Trophoblast cell (in vitro differentiated cells and primary cell): ENCODE measurements at regions not wholly inside any gene's neighbourhood (a gene's known extent, or its start where the extent isn't known, plus 50 kb on each side); places are given as distances from the start of the nearest gene placed in this dataset.

ENCODE experiments used
- DNase-seq, 2 donors: peaks; one replicate each; pipeline ENCODE4 v3.0.0-alpha.2; 2016
- H2AFZ ChIP-seq: 2 replicates; pipeline ENCODE4 v1.6.1; 2013; ENCODE audit warnings: low read length, moderate library complexity, mild to moderate bottlenecking; ENCODE audit not compliant: insufficient read depth, poor library complexity
- H2AK5ac ChIP-seq: 2 replicates; pipeline ENCODE4 v1.6.1; 2013; ENCODE audit warnings: mild to moderate bottlenecking, low read length
- H2BK120ac ChIP-seq: 2 replicates; pipeline ENCODE4 v1.6.1; 2013; ENCODE audit warnings: low read length, mild to moderate bottlenecking, moderate library complexity; ENCODE audit not compliant: insufficient read depth, poor library complexity
- H2BK12ac ChIP-seq: 2 replicates; pipeline ENCODE4 v1.6.1; 2013; ENCODE audit warnings: mild to moderate bottlenecking, low read length, moderate library complexity
- H2BK5ac ChIP-seq: 2 replicates; pipeline ENCODE4 v1.6.1; 2013; ENCODE audit warnings: low read length, low read depth, moderate library complexity, mild to moderate bottlenecking; ENCODE audit not compliant: poor library complexity
- H3K14ac ChIP-seq: 2 replicates; pipeline ENCODE4 v1.6.1; 2013; ENCODE audit warnings: mild to moderate bottlenecking, low read length
- H3K18ac ChIP-seq: 2 replicates; pipeline ENCODE4 v1.6.1; 2013; ENCODE audit warnings: mild to moderate bottlenecking, low read length
- H3K23ac ChIP-seq: 2 replicates; pipeline ENCODE4 v1.6.1; 2013; ENCODE audit warnings: low read length
- H3K27ac ChIP-seq: 2 replicates; pipeline ENCODE4 v1.5.1; 2013; ENCODE audit warnings: low read depth, mild to moderate bottlenecking, inconsistent platforms, low read length, moderate library complexity
- H3K27me3 ChIP-seq: 2 replicates; pipeline ENCODE4 v1.6.1; 2013; ENCODE audit warnings: inconsistent platforms, mild to moderate bottlenecking, low read length, moderate library complexity; ENCODE audit not compliant: insufficient read depth
- H3K36me3 ChIP-seq, 2 experiments: 1 replicate in 1 of 2; 2 replicates in 1 of 2; pipeline ENCODE4 v1.6.1; 2013; ENCODE audit warnings: low read length in 2 of 2, mild to moderate bottlenecking in 2 of 2, moderate library complexity in 1 of 2; ENCODE audit not compliant: insufficient read depth in 2 of 2, control insufficient read depth in 1 of 2
- H3K4ac ChIP-seq: 2 replicates; pipeline ENCODE4 v1.6.1; 2013; ENCODE audit warnings: low read depth, mild to moderate bottlenecking, low read length, moderate library complexity
- H3K4me1 ChIP-seq, 2 experiments: 1 replicate in 1 of 2; 2 replicates in 1 of 2; pipeline ENCODE4 v1.6.1; 2013; ENCODE audit warnings: low read length in 2 of 2, mild to moderate bottlenecking in 2 of 2, moderate library complexity in 1 of 2; ENCODE audit not compliant: insufficient read depth in 2 of 2, control insufficient read depth in 1 of 2
- H3K4me2 ChIP-seq: 2 replicates; pipeline ENCODE4 v1.6.1; 2013; ENCODE audit warnings: inconsistent platforms, mild to moderate bottlenecking, low read length, moderate library complexity
- H3K4me3 ChIP-seq: 2 replicates; pipeline ENCODE4 v1.5.1; 2013; ENCODE audit warnings: mild to moderate bottlenecking, low read depth, low read length, inconsistent platforms
- H3K79me1 ChIP-seq: one replicate; pipeline ENCODE4 v1.6.1; 2013; ENCODE audit warnings: low read length
- H3K79me2 ChIP-seq: 2 replicates; pipeline ENCODE4 v1.6.1; 2013; ENCODE audit warnings: low read length, mild to moderate bottlenecking; ENCODE audit not compliant: control insufficient read depth, insufficient read depth, poor library complexity
- H3K9ac ChIP-seq: 2 replicates; pipeline ENCODE4 v1.6.1; 2013; ENCODE audit warnings: mild to moderate bottlenecking, low read length
- H3K9me3 ChIP-seq: 2 replicates; pipeline ENCODE4 v1.6.1; 2013; ENCODE audit warnings: low read depth, mild to moderate bottlenecking, control low read depth, inconsistent platforms, low read length; ENCODE audit not compliant: insufficient read depth
- H4K12ac ChIP-seq: 2 replicates; pipeline ENCODE4 v1.6.1; 2013; ENCODE audit warnings: low read depth, mild to moderate bottlenecking, low read length, moderate library complexity
- H4K8ac ChIP-seq: 2 replicates; pipeline ENCODE4 v1.6.1; 2013; ENCODE audit warnings: low read depth, mild to moderate bottlenecking, low read length, moderate library complexity
- H4K91ac ChIP-seq: one replicate; pipeline ENCODE4 v1.6.1; 2013; ENCODE audit warnings: low read depth, mild to moderate bottlenecking, low read length, moderate library complexity
- WGBS: extraction: QIAGEN DNeasy Blood & Tissue Kit; methylation state at CpG from one replicate; pipeline ENCODE4 v1.1.7; 2013; ENCODE audit warnings: missing lambda C conversion rate; ENCODE audit not compliant: insufficient read length, insufficient coverage; ENCODE audit errors: extremely low coverage; 5-methylcytosine and 5-hydroxymethylcytosine counted together

GRCh38 chr20:11849976-11850670 lies 67.6 kb upstream of the BTBD3 start:
- Histone ChIP-seq H3K14ac (peak overlapping the region; percentile 15), H4K12ac (no peak overlapping the region), H3K27me3 (no peaks in the 10 kb centered on the region), H3K18ac (peak overlapping the region; percentile 82), H3K79me1 (peaks cover 20% of the 10 kb centered on the region), H2AFZ (no peak overlapping the region), H3K9ac (no peak overlapping the region), H3K36me3 (no peaks in the 10 kb centered on the region), H3K79me2 (no peaks in the 10 kb centered on the region), H3K4me2 (no peak overlapping the region), H2BK120ac (peak overlapping the region; percentile 78), H3K4me1 (peaks cover 3 to 17% of the 10 kb centered on the region in 2 experiments), H2BK5ac (peak overlapping the region; percentile 66), H3K27ac (peak overlapping the region; percentile 29), H2AK5ac (peak overlapping the region; percentile 64), H4K91ac (peak overlapping the region; percentile 87), H3K4ac (no peak overlapping the region), H3K9me3 (peaks cover 2% of the 10 kb centered on the region), H2BK12ac (peak overlapping the region; percentile 72), H3K23ac (no peak overlapping the region), H4K8ac (no peak overlapping the region), H3K4me3 (no peak overlapping the region)
- WGBS = no CpG with 5 or more reads among the region's 5 CpGs
- no peak for DNase-seq

GRCh38 chr20:11850901-11851300 lies 66.8 kb upstream of the BTBD3 start:
- Histone ChIP-seq H3K27ac (no peak overlapping the region), H4K8ac (no peak overlapping the region), H3K14ac (no peak overlapping the region), H3K79me1 (peaks cover 18% of the 10 kb centered on the region), H3K36me3 (no peaks in the 10 kb centered on the region), H3K18ac (no peak overlapping the region), H2AK5ac (no peak overlapping the region), H4K12ac (no peak overlapping the region), H2BK120ac (no peak overlapping the region), H3K27me3 (no peaks in the 10 kb centered on the region), H3K79me2 (no peaks in the 10 kb centered on the region), H3K4me2 (no peak overlapping the region), H3K9ac (no peak overlapping the region), H3K23ac (no peak overlapping the region), H2BK12ac (no peak overlapping the region), H4K91ac (no peak overlapping the region), H2AFZ (no peak overlapping the region), H2BK5ac (no peak overlapping the region), H3K4me3 (no peak overlapping the region), H3K4me1 (peaks cover 3 to 12% of the 10 kb centered on the region in 2 experiments), H3K4ac (no peak overlapping the region), H3K9me3 (peaks cover 2% of the 10 kb centered on the region)
- DNase-seq = peak in 1 of 2 donors; percentile 7
- WGBS = no CpG with 5 or more reads among the region's 4 CpGs

GRCh38 chr20:11851646-11852045 lies 66.0 kb upstream of the BTBD3 start:
- Histone ChIP-seq H3K23ac (no peak overlapping the region), H4K91ac (peak overlapping the region; percentile 64), H3K9ac (peak overlapping the region; percentile 55), H3K27ac (peak overlapping the region; percentile 57), H4K8ac (peak overlapping the region; percentile 54), H2AK5ac (no peak overlapping the region), H3K79me2 (no peaks in the 10 kb centered on the region), H3K4me3 (no peak overlapping the region), H3K4me2 (no peak overlapping the region), H2BK12ac (peak overlapping the region; percentile 98), H3K14ac (peak overlapping the region; percentile 8), H3K18ac (peak overlapping the region; percentile 60), H3K79me1 (peaks cover 16% of the 10 kb centered on the region), H3K9me3 (no peaks in the 10 kb centered on the region), H3K36me3 (no peaks in the 10 kb centered on the region), H3K4ac (peak overlapping the region; percentile 29), H3K4me1 (peaks cover 3 to 12% of the 10 kb centered on the region in 2 experiments), H2BK120ac (peak overlapping the region; percentile 48), H2BK5ac (peak overlapping the region; percentile 32), H4K12ac (no peak overlapping the region), H2AFZ (no peak overlapping the region), H3K27me3 (no peaks in the 10 kb centered on the region)
- no CpG with 5 or more reads among the region's 1 CpG for WGBS
- DNase-seq = no peak

- no peaks in the 10 kb centered on the region for H3K27me3 ChIP-seq
- H3K18ac ChIP-seq = no peak overlapping the region
- H3K4me3 ChIP-seq = no peak overlapping the region
- WGBS = no CpG with 5 or more reads among the region's 2 CpGs
- peak overlapping the region; percentile 53 for H4K91ac ChIP-seq
- H3K4me1 ChIP-seq = peaks cover 3 to 12% of the 10 kb centered on the region in 2 experiments
- H3K4ac ChIP-seq = no peak overlapping the region
- H3K79me2 ChIP-seq = no peaks in the 10 kb centered on the region
- H3K79me1 ChIP-seq = peaks cover 15% of the 10 kb centered on the region
- H3K27ac ChIP-seq = peak overlapping the region; percentile 20
- peak overlapping the region; percentile 72 for H2BK120ac ChIP-seq
- no peak overlapping the region for H3K4me2 ChIP-seq
- peak overlapping the region; percentile 8 for H2AK5ac ChIP-seq
- no peak overlapping the region for H2AFZ ChIP-seq
- no peak overlapping the region for H4K12ac ChIP-seq
- peak overlapping the region; percentile 72 for H2BK12ac ChIP-seq
- H3K23ac ChIP-seq = no peak overlapping the region
- H4K8ac ChIP-seq = peak overlapping the region; percentile 21
- DNase-seq = no peak
- H3K14ac ChIP-seq = peak overlapping the region; percentile 13
- H3K9ac ChIP-seq = no peak overlapping the region
- no peak overlapping the region for H2BK5ac ChIP-seq
- no peaks in the 10 kb centered on the region for H3K9me3 ChIP-seq
- H3K36me3 ChIP-seq = no peaks in the 10 kb centered on the region
These were observed 65.5 kb upstream of the BTBD3 start for GRCh38 chr20:11852189-11852588.
